ENCODE measurements at regions not wholly inside any gene's neighbourhood (a gene's known extent, or its start where the extent isn't known, plus 50 kb on each side); places are given as distances from the start of the nearest gene placed in this dataset.
"Not testable (repeated sequence)": the region's sequence is repeated elsewhere in the genome, so short reads cannot be mapped to it uniquely, and the experiment has no call there.

- Histone ChIP-seq H3K27me3 (ENCODE audit: insufficient read depth, low read length) (no peaks in the 10 kb centered on the region), H3K4me1 (ENCODE audit: control insufficient read depth, insufficient read depth, low read length, unreplicated experiment) (no peaks in the 10 kb centered on the region), H3K4me3 (ENCODE audit: low read depth, low read length) (no peak overlapping the region), H2AFZ (ENCODE audit: low read length, unreplicated experiment) (no peak overlapping the region), H3K27ac (ENCODE audit: low read depth, low read length) (no peak overlapping the region), H3K36me3 (ENCODE audit: insufficient read depth, low read length) (no peaks in the 10 kb centered on the region), H3K79me2 (ENCODE audit: control insufficient read depth, insufficient read depth, low read length, unreplicated experiment) (no peaks in the 10 kb centered on the region)
These were observed 616.1 kb downstream of the BCOR start for GRCh38 chrX:39481621-39482020.

GRCh38 chrX:39484159-39485068, 613.3 kb downstream of the BCOR start:
- Histone ChIP-seq H3K79me2 (ENCODE audit: control insufficient read depth, insufficient read depth, low read length, unreplicated experiment) (no peaks in the 10 kb centered on the region), H3K27ac (ENCODE audit: low read depth, low read length) (no peak overlapping the region), H3K4me1 (ENCODE audit: control insufficient read depth, insufficient read depth, low read length, unreplicated experiment) (no peaks in the 10 kb centered on the region), H3K36me3 (ENCODE audit: insufficient read depth, low read length) (no peaks in the 10 kb centered on the region), H3K27me3 (ENCODE audit: insufficient read depth, low read length) (0 out of 2 replicates have a peak, but pooled peaks cover 4% of the 10 kb centered on the region), H3K4me3 (ENCODE audit: low read depth, low read length) (no peak overlapping the region), H2AFZ (ENCODE audit: low read length, unreplicated experiment) (no peak overlapping the region)

GRCh38 chrX:39487166-39487968, 610.4 kb downstream of the BCOR start:
- H2AFZ ChIP-seq (ENCODE audit: low read length, unreplicated experiment), result no peak overlapping the region
- H3K4me1 ChIP-seq (ENCODE audit: control insufficient read depth, insufficient read depth, low read length, unreplicated experiment), result no peaks in the 10 kb centered on the region
- 0 out of 2 replicates have a peak, but pooled peaks cover 4% of the 10 kb centered on the region for H3K27me3 ChIP-seq (ENCODE audit: insufficient read depth, low read length)
- H3K27ac ChIP-seq (ENCODE audit: low read depth, low read length), result no peak overlapping the region
- no peaks in the 10 kb centered on the region for H3K79me2 ChIP-seq (ENCODE audit: control insufficient read depth, insufficient read depth, low read length, unreplicated experiment)
- no peak overlapping the region for H3K4me3 ChIP-seq (ENCODE audit: low read depth, low read length)
- no peaks in the 10 kb centered on the region for H3K36me3 ChIP-seq (ENCODE audit: insufficient read depth, low read length)

- Histone ChIP-seq H3K79me2 (ENCODE audit: control insufficient read depth, insufficient read depth, low read length, unreplicated experiment) (no peaks in the 10 kb centered on the region), H2AFZ (ENCODE audit: low read length, unreplicated experiment) (no peak overlapping the region), H3K36me3 (ENCODE audit: insufficient read depth, low read length) (no peaks in the 10 kb centered on the region), H3K4me1 (ENCODE audit: control insufficient read depth, insufficient read depth, low read length, unreplicated experiment) (no peaks in the 10 kb centered on the region), H3K27me3 (ENCODE audit: insufficient read depth, low read length) (0 out of 2 replicates have a peak, but pooled peaks cover 4% of the 10 kb centered on the region), H3K27ac (ENCODE audit: low read depth, low read length) (no peak overlapping the region), H3K4me3 (ENCODE audit: low read depth, low read length) (no peak overlapping the region)
These were observed 609.8 kb downstream of the BCOR start for GRCh38 chrX:39487969-39488330.

- Histone ChIP-seq H2AFZ (ENCODE audit: low read length, unreplicated experiment) (no peak overlapping the region), H3K36me3 (ENCODE audit: insufficient read depth, low read length) (no peaks in the 10 kb centered on the region), H3K79me2 (ENCODE audit: control insufficient read depth, insufficient read depth, low read length, unreplicated experiment) (no peaks in the 10 kb centered on the region), H3K27me3 (ENCODE audit: insufficient read depth, low read length) (0 out of 2 replicates have a peak, but pooled peaks cover 4% of the 10 kb centered on the region), H3K4me1 (ENCODE audit: control insufficient read depth, insufficient read depth, low read length, unreplicated experiment) (no peaks in the 10 kb centered on the region), H3K4me3 (ENCODE audit: low read depth, low read length) (no peak overlapping the region), H3K27ac (ENCODE audit: low read depth, low read length) (no peak overlapping the region)
These were observed 606.0 kb downstream of the BCOR start for GRCh38 chrX:39491548-39492297.

GRCh38 chrX:39492497-39493162, 605.1 kb downstream of the BCOR start:
- H3K27ac ChIP-seq (ENCODE audit: low read depth, low read length), result no peak overlapping the region
- no peak overlapping the region for H3K4me3 ChIP-seq (ENCODE audit: low read depth, low read length)
- H3K27me3 ChIP-seq (ENCODE audit: insufficient read depth, low read length), result no peaks in the 10 kb centered on the region
- H3K79me2 ChIP-seq (ENCODE audit: control insufficient read depth, insufficient read depth, low read length, unreplicated experiment), result no peaks in the 10 kb centered on the region
- no peak overlapping the region for H2AFZ ChIP-seq (ENCODE audit: low read length, unreplicated experiment)
- no peaks in the 10 kb centered on the region for H3K36me3 ChIP-seq (ENCODE audit: insufficient read depth, low read length)
- no peaks in the 10 kb centered on the region for H3K4me1 ChIP-seq (ENCODE audit: control insufficient read depth, insufficient read depth, low read length, unreplicated experiment)

- Histone ChIP-seq H3K36me3 (ENCODE audit: insufficient read depth, low read length) (no peaks in the 10 kb centered on the region), H3K27ac (ENCODE audit: low read depth, low read length) (no peak overlapping the region), H3K4me1 (ENCODE audit: control insufficient read depth, insufficient read depth, low read length, unreplicated experiment) (no peaks in the 10 kb centered on the region), H3K4me3 (ENCODE audit: low read depth, low read length) (no peak overlapping the region), H3K27me3 (ENCODE audit: insufficient read depth, low read length) (no peaks in the 10 kb centered on the region), H3K79me2 (ENCODE audit: control insufficient read depth, insufficient read depth, low read length, unreplicated experiment) (no peaks in the 10 kb centered on the region), H2AFZ (ENCODE audit: low read length, unreplicated experiment) (no peak overlapping the region)
These were observed 604.6 kb downstream of the BCOR start for GRCh38 chrX:39493168-39493567.

- not testable (repeated sequence) for H3K36me3 ChIP-seq (ENCODE audit: insufficient read depth, low read length); H3K27ac ChIP-seq (ENCODE audit: low read depth, low read length); H3K79me2 ChIP-seq (ENCODE audit: control insufficient read depth, insufficient read depth, low read length, unreplicated experiment); H2AFZ ChIP-seq (ENCODE audit: low read length, unreplicated experiment); H3K4me3 ChIP-seq (ENCODE audit: low read depth, low read length); H3K4me1 ChIP-seq (ENCODE audit: control insufficient read depth, insufficient read depth, low read length, unreplicated experiment); H3K27me3 ChIP-seq (ENCODE audit: insufficient read depth, low read length)
These were observed 600.6 kb downstream of the BCOR start for GRCh38 chrX:39497117-39497516.

GRCh38 chrX:39497702-39498265, 600.0 kb downstream of the BCOR start:
- no peaks in the 10 kb centered on the region for H3K4me1 ChIP-seq (ENCODE audit: control insufficient read depth, insufficient read depth, low read length, unreplicated experiment)

GRCh38 chrX:39499996-39500395, 597.8 kb downstream of the BCOR start:
- no peaks in the 10 kb centered on the region for H3K27me3 ChIP-seq (ENCODE audit: insufficient read depth, low read length)
- no peak overlapping the region for H3K27ac ChIP-seq (ENCODE audit: low read depth, low read length)
- H3K4me3 ChIP-seq (ENCODE audit: low read depth, low read length), result no peak overlapping the region
- H2AFZ ChIP-seq (ENCODE audit: low read length, unreplicated experiment), result no peak overlapping the region
- H3K4me1 ChIP-seq (ENCODE audit: control insufficient read depth, insufficient read depth, low read length, unreplicated experiment), result no peaks in the 10 kb centered on the region
- no peaks in the 10 kb centered on the region for H3K36me3 ChIP-seq (ENCODE audit: insufficient read depth, low read length)
- no peaks in the 10 kb centered on the region for H3K79me2 ChIP-seq (ENCODE audit: control insufficient read depth, insufficient read depth, low read length, unreplicated experiment)

More at GRCh38 chrX:39497702-39498265, 600.0 kb downstream of the BCOR start:
- Histone ChIP-seq H3K36me3 (ENCODE audit: insufficient read depth, low read length) (no peaks in the 10 kb centered on the region), H3K27ac (ENCODE audit: low read depth, low read length) (no peak overlapping the region), H2AFZ (ENCODE audit: low read length, unreplicated experiment) (no peak overlapping the region), H3K27me3 (ENCODE audit: insufficient read depth, low read length) (no peaks in the 10 kb centered on the region), H3K79me2 (ENCODE audit: control insufficient read depth, insufficient read depth, low read length, unreplicated experiment) (no peaks in the 10 kb centered on the region), H3K4me3 (ENCODE audit: low read depth, low read length) (no peak overlapping the region)
